ENCODE measurements at regions not wholly inside any gene's neighbourhood (a gene's known extent, or its start where the extent isn't known, plus 50 kb on each side); places are given as distances from the start of the nearest gene placed in this dataset.

DNA sequence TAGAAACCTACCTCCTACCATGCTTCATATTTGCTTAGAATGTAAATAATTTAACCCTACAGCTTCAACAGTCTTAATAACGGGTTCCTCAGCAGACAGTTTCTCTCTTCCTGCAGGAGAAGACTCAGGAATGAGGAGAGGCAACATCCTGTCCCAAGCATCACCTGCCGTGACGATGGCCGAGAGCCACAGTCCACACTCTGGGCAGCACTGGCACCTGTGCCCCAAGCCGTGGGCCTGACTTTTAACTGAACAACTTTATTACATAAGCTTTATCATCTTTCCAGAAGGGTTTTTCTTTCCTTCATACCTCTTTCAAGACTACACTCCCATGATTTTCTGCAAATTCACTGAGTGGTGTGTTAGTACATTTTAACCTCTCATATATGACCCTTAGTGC is 856.0 kb downstream of the GALR1 start:
- TF ChIP-seq, protein P1, sequence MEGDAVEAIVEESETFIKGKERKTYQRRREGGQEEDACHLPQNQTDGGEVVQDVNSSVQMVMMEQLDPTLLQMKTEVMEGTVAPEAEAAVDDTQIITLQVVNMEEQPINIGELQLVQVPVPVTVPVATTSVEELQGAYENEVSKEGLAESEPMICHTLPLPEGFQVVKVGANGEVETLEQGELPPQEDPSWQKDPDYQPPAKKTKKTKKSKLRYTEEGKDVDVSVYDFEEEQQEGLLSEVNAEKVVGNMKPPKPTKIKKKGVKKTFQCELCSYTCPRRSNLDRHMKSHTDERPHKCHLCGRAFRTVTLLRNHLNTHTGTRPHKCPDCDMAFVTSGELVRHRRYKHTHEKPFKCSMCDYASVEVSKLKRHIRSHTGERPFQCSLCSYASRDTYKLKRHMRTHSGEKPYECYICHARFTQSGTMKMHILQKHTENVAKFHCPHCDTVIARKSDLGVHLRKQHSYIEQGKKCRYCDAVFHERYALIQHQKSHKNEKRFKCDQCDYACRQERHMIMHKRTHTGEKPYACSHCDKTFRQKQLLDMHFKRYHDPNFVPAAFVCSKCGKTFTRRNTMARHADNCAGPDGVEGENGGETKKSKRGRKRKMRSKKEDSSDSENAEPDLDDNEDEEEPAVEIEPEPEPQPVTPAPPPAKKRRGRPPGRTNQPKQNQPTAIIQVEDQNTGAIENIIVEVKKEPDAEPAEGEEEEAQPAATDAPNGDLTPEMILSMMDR (IDR thresholded peaks at IDR 0.05; ENCODE audit: insufficient read depth, low read length) = no peak
- DNase-seq (ENCODE audit: low read depth) = no peak
- H3K4me3 ChIP-seq (ENCODE audit: low read depth, low read length) = no peak overlapping the region

DNA sequence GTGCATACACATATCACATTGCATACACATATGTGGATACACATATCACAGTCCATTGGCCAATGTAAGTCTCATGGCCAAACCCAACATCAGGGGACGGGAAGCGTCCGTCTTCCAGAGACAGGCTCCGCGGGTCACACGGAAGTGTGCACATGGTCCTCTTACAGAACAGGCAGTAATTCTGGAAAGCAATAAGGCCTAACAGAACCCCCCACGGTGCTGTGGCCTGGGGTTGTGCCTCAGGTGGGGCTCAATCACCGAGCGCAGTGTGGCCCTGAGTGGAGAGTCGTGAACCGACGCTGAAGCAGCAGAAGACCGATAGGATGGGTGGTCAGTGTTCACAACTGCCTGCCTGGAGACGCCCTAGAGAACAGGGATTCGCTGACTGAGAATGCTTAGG is 857.3 kb downstream of the GALR1 start:
- TF ChIP-seq, protein P1 (IDR thresholded peaks at IDR 0.05; ENCODE audit: insufficient read depth, low read length) = no peak
- no peak for DNase-seq (ENCODE audit: low read depth)
- H3K4me3 ChIP-seq (ENCODE audit: low read depth, low read length) = no peak overlapping the region

DNA sequence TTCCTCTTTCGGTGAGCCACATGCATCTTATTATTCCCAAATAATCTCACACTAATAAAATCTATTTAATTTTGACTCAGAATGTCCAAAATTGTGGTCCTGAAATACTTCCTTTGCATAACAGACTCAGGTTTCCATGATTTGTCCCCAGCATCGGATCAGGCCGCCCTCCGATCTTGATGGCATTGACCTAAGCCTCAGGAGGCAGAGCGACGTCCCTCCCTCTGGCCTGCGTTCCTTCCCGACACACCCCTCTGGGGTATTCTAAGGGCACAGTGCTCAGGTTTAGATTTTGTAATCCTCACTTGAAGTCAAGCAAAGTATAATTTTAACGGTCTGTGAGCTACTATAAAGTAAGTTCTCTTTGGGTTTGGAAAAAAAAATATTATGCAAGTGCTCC is 857.7 kb downstream of the GALR1 start:
- DNase-seq (ENCODE audit: low read depth) = no peak
- H3K4me3 ChIP-seq (ENCODE audit: low read depth, low read length) = no peak overlapping the region
- TF ChIP-seq, protein P1 (IDR thresholded peaks at IDR 0.05; ENCODE audit: insufficient read depth, low read length) = no peak

DNA sequence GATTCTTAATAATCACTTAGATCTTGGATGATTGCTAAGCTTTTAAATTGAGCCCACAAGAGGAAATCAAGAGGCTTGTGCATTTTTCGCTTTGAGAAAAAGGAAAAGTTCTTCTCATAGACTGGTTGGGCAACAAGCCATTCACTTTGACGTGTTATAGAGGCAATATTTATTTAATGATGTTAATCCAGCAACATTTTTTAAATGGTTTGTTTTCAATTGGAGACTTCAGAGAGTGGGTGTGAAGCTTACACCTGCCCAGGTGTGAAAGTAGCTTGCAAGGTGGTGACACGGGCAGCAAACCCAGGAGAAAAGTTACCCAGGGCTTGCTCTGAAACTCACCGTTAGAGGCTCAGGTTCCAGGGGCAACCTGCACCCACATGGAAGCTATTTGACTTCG is 858.9 kb downstream of the GALR1 start:
- H3K4me3 ChIP-seq (ENCODE audit: low read depth, low read length) = no peak overlapping the region
- no peak for DNase-seq (ENCODE audit: low read depth)
- TF ChIP-seq, protein P1 (IDR thresholded peaks at IDR 0.05; ENCODE audit: insufficient read depth, low read length) = no peak

DNA sequence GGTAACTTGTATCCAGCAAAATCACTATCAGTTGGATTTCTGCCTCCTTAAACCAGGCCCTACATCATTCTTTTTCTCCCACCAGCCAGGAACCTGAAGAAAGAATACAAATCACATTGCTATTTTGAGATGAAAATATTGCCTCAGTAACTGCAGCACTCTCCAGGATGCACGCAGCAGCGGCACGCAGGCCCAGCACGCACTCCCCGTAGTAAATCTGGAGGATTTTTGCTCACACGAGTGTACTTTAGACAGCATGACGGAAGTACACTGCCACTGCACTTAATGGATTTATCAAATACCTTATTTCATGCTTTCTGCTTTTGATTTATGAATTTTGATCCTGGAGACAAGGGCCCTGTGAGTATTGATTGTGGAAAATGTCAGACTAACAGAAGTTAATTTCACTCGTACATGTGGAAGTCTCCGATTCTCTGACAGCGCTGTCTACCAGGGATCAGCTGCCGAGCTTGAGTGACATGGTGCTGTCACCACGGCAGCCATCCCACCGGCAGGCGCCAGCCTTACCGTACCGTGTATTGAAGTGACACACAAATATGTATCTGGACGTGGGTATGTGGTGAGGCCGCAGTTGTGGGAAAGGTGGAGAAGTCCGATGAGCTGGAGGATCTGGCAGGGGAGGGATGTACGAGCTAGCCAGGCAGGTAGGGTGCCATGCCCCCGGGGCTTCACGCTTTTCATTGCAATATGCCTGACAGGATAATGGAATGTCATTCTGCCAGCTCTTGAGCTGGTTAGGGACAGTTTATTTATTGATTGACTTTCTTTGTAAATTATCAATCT is 863.7 kb downstream of the GALR1 start:
- no peak for DNase-seq (ENCODE audit: low read depth)
- TF ChIP-seq, protein P1 (IDR thresholded peaks at IDR 0.05; ENCODE audit: insufficient read depth, low read length) = no peak
- H3K4me3 ChIP-seq (ENCODE audit: low read depth, low read length) = no peak overlapping the region

DNA sequence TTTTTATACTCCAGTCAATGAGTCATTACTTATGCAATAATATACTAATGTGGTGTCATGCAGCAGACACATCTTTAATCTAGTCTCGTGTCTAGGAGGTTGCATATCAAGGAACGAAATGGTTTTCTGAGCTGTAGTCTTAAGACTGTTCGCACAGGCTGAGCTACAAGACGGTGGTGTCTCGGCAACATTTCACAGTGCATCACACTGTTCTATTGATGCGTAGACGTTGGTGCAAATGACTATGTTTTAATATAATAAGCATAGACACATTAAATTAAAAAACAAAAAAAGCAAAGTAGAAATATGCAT is 864.2 kb downstream of the GALR1 start:
- DNase-seq (ENCODE audit: low read depth) = no peak
- no peak overlapping the region for H3K4me3 ChIP-seq (ENCODE audit: low read depth, low read length)
- TF ChIP-seq, protein P1 (IDR thresholded peaks at IDR 0.05; ENCODE audit: insufficient read depth, low read length) = no peak

All from fibroblast of the aortic adventitia (primary cell).